Keratinocyte (primary cell): ENCODE measurements at regions not wholly inside any gene's neighbourhood (a gene's known extent, or its start where the extent isn't known, plus 50 kb on each side); places are given as distances from the start of the nearest gene placed in this dataset.

Experiments used
- EZH2 ChIP-seq: IDR thresholded peaks from one replicate; pipeline ENCODE4 v1.6.1; 2012; ENCODE audit warnings: inconsistent platforms, mild to moderate bottlenecking, low read length, moderate library complexity
- TF ChIP-seq, protein P1 (sequence below), 3 experiments: IDR thresholded peaks in 1 of 3; conservative IDR thresholded peaks in 1 of 3; optimal IDR thresholded peaks in 1 of 3; 2 replicates in 2 of 3; 3 replicates in 1 of 3; pipeline versions ENCODE3 to v1.5.1; 2011; ENCODE audit warnings: low read length in 3 of 3, mild to moderate bottlenecking in 3 of 3, moderate library complexity in 2 of 3, control low read depth in 1 of 3, inconsistent platforms in 1 of 3; ENCODE audit not compliant: insufficient read depth in 2 of 3; ENCODE audit errors: extremely low read depth in 1 of 3

DNA sequence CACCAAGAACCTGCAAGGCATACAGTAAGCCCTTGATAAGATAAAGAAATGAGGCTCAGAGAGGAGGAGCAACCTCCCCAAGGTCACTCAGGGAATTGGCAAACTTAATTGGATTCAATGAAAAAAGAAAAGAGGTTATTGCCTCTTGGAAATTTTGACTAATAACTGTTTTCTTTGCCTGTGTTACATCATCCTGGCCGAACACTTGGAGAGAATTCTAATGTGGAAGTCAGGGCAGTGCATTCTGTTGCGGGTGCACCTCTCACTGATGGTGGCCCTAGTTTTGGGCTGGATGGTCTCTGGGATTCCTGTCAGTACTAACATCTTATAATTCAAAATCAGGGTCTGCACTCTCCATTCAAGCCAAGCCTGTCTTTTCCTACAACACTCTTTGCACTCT lies 186.2 kb upstream of the BCOR start:
- TF ChIP-seq, protein P1, sequence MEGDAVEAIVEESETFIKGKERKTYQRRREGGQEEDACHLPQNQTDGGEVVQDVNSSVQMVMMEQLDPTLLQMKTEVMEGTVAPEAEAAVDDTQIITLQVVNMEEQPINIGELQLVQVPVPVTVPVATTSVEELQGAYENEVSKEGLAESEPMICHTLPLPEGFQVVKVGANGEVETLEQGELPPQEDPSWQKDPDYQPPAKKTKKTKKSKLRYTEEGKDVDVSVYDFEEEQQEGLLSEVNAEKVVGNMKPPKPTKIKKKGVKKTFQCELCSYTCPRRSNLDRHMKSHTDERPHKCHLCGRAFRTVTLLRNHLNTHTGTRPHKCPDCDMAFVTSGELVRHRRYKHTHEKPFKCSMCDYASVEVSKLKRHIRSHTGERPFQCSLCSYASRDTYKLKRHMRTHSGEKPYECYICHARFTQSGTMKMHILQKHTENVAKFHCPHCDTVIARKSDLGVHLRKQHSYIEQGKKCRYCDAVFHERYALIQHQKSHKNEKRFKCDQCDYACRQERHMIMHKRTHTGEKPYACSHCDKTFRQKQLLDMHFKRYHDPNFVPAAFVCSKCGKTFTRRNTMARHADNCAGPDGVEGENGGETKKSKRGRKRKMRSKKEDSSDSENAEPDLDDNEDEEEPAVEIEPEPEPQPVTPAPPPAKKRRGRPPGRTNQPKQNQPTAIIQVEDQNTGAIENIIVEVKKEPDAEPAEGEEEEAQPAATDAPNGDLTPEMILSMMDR (optimal IDR thresholded peaks at IDR 0.05 in 1 of 3, IDR thresholded peaks at IDR 0.05 in 1 of 3, conservative IDR thresholded peaks at IDR 0.05 in 1 of 3; ENCODE audit: extremely low read depth in 1 of 3, insufficient read depth in 2 of 3, low read length in 3 of 3): no peak
- no peak for TF ChIP-seq EZH2
